Right lobe of liver (tissue), 4 donors: ENCODE measurements at regions not wholly inside any gene's neighbourhood (a gene's known extent, or its start where the extent isn't known, plus 50 kb on each side); places are given as distances from the start of the nearest gene placed in this dataset.

ENCODE experiments used
- CTCF ChIP-seq, 4 donors: fragments of 200-600 bp in 3 of 4; fragments of 450-650 bp in 1 of 4; IDR thresholded peaks; one replicate each; pipeline versions ENCODE4 v1.5.1 to v1.8.0; 2016 to 2022; ENCODE audit warnings: antibody characterized with exemption in 4 of 4, mild to moderate bottlenecking in 2 of 4
- POLR2A ChIP-seq: fragments of 450-650 bp; IDR thresholded peaks from one replicate; pipeline ENCODE4 v1.6.1; 2017; ENCODE audit warnings: antibody characterized with exemption, mild to moderate bottlenecking
- donor health status: DM: no; HTN: no; CAD: no.
- donor health status: DM: no; HTN: no; CAD: no.
- donor health status: DM: no; HTN: yes; CAD: no.

- TF ChIP-seq CTCF (IDR thresholded peaks at IDR 0.05) (no peak), POLR2A (no peak)
Observed at GRCh38 chr6:150539568-150539967, 60.1 kb upstream of the PLEKHG1 start.
